Neuron (in vitro differentiated cells): ENCODE measurements at regions not wholly inside any gene's neighbourhood (a gene's known extent, or its start where the extent isn't known, plus 50 kb on each side); places are given as distances from the start of the nearest gene placed in this dataset.

ENCODE experiments used
- H2AFZ ChIP-seq: one replicate; pipeline ENCODE4 v1.6.1; 2013; ENCODE audit warnings: low read depth, mild to moderate bottlenecking, inconsistent platforms, low read length, moderate library complexity
- H3K27me3 ChIP-seq: one replicate; pipeline ENCODE4 v1.6.1; 2013; ENCODE audit warnings: low read length; ENCODE audit not compliant: insufficient read depth
- H3K36me3 ChIP-seq: one replicate; pipeline ENCODE4 v1.6.1; 2013; ENCODE audit warnings: low read length; ENCODE audit not compliant: insufficient read depth
- H3K4me1 ChIP-seq: one replicate; pipeline ENCODE4 v1.6.1; 2013; ENCODE audit warnings: low read length; ENCODE audit not compliant: insufficient read depth
- H3K4me3 ChIP-seq: 2 replicates; pipeline ENCODE4 v1.5.1; 2013; ENCODE audit warnings: mild to moderate bottlenecking, low read length, moderate library complexity
- H3K9me3 ChIP-seq: one replicate; pipeline ENCODE4 v1.6.1; 2013; ENCODE audit warnings: low read length

DNA sequence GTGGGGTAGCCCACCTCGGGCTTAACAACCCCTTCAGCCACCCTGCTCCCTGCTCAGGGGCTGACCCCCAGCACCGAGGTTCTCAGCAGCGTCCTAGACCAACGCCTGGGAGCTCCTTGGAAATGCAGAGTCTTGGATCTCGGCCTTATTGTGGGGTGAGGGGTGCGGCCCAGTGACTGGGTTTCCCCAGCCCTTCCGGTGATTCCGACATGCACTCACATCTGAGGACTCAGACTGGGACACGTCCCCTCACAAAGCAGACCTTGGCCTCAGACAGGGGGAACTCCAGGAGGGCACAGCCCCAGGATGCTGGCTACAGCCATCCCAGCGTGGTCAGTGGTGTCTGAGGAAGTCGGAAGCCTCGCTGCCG is 117.7 kb downstream of the RFLNA start:
- Histone ChIP-seq H2AFZ (no peak overlapping the region), H3K27me3 (no peaks in the 10 kb centered on the region), H3K4me3 (no peak overlapping the region), H3K9me3 (peaks cover 3% of the 10 kb centered on the region), H3K36me3 (peaks cover 5% of the 10 kb centered on the region), H3K4me1 (no peaks in the 10 kb centered on the region)

DNA sequence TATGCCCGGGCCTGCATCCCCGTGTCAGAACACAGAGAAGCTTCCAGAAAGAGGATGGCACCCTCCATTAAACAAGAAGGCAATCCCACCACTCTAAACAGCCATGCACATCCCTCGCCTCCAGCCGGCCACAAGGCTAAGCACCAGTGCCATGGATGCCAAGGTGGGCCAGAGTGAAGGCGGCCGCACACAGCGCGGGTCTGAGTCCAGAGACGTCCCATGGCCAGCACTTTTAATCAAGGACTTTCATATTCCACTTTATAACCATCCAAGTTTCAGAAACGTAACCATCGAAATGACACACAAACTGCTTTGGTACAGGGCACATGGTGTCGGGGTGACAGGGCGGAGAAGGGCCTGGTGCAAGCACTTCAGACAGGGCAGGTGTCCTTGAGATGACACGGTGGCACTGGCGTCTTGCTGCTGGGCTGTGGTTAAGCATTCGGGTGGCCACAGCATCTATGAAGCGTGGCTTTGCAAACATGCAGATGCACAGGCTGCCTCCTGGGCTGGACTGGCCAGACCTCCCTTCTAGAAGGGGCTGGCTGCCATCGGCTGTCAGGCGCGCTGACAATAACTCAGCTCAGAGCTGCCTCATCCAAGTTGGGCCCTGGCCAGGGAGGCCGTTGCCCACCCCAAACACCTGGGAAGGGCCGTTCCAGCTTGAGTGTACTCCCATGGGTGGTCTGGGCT is 117.2 kb downstream of the RFLNA start:
- Histone ChIP-seq H3K36me3 (peaks cover 3% of the 10 kb centered on the region), H3K4me3 (no peak overlapping the region), H2AFZ (no peak overlapping the region), H3K9me3 (peaks cover 3% of the 10 kb centered on the region), H3K4me1 (no peaks in the 10 kb centered on the region), H3K27me3 (no peaks in the 10 kb centered on the region)

DNA sequence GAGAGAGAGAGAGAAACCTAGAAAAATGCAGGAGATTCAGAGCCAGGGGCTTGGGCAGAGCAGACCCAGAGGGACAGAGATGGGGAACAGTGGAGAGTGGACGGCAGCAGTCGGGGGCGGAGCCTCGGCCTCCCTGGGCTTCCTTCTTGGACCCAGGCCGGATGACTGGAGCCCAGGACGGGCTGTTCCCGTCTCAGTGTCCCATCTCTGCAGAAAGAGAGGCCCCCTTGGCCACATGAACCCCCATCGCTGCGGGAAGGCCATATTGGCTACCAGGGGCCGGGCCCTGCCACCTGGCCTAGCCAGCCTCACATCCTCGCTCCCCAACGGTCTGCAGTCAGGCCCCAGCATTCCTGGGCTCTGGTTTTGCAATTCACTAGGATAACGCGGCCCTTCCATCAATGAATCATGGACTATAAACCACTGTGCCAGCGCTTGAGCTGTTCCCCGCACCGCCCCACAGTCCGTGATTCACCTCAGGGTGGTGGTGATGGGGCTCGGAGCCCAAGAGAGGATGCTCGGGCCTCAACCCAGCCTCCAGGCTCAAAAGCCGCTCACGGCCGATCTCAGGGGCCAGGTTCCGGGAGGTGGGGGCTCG is 116.5 kb downstream of the RFLNA start:
- Histone ChIP-seq H3K4me1 (no peaks in the 10 kb centered on the region), H3K27me3 (no peaks in the 10 kb centered on the region), H3K4me3 (no peak overlapping the region), H3K9me3 (no peaks in the 10 kb centered on the region), H2AFZ (no peak overlapping the region), H3K36me3 (no peaks in the 10 kb centered on the region)

DNA sequence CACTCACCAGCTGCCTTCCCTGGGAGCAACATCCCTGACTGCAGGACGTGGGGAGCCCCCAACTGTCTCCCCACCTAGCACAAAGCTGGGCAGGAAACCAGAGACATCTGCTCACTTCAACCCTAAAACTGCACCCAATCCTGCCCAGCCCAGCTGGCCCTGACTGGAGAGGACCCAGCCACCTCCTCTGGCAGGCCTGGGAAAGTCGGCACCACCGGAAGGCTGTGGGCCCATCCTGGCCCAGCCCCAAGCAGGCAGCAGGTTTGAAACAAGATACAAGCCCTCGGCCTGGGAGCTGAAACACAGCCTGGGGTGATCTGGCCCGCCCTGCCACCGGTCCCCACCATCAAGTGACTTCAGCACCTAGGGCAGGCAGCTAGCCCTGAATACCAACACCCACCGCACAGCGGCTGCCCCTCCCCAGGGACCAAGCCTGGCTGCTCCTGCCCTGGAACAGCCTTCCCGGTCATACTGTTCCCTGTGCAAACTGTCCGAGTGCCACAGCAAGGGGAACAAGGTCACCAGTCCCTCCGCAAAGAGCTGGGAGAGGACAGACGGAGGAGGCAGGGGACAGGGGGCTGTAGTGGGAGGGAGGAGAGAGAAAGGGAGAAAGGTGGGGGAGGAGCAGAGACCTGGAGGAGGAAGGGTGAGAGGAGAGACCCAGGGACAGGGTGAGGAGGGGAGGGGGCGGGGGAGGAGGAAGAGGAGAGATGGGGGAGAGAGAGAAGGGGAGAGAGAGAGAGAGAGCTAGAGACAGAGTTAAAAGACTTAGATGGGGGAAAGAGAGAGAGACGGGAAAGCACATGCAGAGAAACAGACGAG is 115.7 kb downstream of the RFLNA start:
- Histone ChIP-seq H3K9me3 (no peaks in the 10 kb centered on the region), H3K4me1 (no peaks in the 10 kb centered on the region), H3K36me3 (no peaks in the 10 kb centered on the region), H3K27me3 (no peaks in the 10 kb centered on the region), H3K4me3 (no peak overlapping the region), H2AFZ (no peak overlapping the region)

DNA sequence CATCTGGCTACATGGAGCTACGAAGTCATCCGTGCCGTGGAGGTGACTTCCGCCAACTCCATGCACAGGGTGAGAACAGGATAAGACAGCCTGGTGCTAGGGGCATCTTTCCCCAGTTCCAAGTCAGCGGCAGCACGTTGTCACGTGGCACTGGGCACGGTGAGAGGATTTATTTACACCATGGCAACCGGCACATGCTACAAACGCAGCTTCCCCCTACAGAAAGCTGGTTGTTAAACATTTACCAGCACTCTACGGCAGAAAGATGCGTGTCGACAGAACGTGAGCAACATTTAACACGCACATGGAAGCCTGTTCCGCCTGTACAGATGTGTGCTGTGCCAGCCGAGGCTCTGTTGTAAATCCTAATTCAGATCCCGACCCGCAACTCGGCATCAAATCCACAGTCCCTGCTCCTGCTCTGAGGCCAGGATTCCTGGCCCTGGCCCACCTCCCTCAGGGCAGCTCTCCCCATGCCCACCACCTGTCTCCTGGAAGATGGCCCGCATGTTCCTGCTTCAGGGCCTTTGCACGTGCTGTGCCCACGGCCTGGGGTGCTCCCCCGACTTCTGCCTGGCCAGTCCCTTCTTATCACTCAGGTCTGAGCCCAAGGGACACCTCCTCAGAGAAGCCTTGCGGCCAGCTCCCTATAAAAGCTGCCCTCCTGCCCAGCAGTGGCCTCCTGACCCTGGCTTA is 114.1 kb downstream of the RFLNA start:
- Histone ChIP-seq H3K36me3 (no peaks in the 10 kb centered on the region), H3K4me1 (no peaks in the 10 kb centered on the region), H3K27me3 (no peaks in the 10 kb centered on the region), H3K9me3 (no peaks in the 10 kb centered on the region), H3K4me3 (no peak overlapping the region), H2AFZ (no peak overlapping the region)

DNA sequence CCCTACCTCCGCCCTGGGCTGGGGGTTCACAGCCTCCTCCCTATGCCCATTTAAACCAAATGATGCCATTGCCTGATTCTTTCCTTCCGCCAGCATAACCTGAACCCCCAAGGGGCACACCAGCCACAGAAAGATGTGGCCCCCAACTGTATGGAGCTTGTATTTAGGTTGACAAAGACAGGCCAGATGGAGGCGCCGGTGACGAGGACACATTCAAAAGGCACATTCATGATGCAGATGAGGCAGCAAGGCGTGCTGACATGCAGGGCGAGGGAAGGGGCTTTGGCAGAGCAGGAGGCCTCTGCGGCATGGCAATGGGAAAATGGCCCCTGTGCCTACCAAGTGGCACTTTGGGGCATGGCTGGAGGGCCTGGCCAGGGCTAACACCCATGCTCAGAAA is 112.2 kb downstream of the RFLNA start:
- Histone ChIP-seq H2AFZ (no peak overlapping the region), H3K4me3 (no peak overlapping the region), H3K27me3 (no peaks in the 10 kb centered on the region), H3K9me3 (no peaks in the 10 kb centered on the region), H3K4me1 (no peaks in the 10 kb centered on the region), H3K36me3 (no peaks in the 10 kb centered on the region)

DNA sequence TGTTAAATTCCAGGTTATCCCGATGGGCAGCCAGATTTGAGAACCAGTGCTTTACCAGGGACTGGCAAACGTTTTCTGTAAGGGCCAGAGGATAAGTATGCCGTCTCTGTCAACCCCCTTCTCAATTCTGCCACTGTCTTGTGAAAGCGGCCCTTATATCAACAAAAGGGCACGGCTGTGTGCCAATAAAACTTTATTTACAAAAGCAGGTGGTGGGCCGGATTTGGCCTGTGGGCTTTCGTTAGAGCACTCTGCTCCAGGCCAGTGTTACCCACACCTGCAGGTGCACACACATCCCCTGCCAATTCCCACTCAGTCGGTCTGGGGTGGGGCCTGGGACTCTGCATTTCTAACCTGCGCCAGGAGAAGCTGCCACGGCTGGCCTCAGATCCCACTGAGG is 111.2 kb downstream of the RFLNA start:
- Histone ChIP-seq H3K4me1 (no peaks in the 10 kb centered on the region), H3K27me3 (no peaks in the 10 kb centered on the region), H2AFZ (no peak overlapping the region), H3K36me3 (peaks cover 4% of the 10 kb centered on the region), H3K9me3 (no peaks in the 10 kb centered on the region), H3K4me3 (no peak overlapping the region)

DNA sequence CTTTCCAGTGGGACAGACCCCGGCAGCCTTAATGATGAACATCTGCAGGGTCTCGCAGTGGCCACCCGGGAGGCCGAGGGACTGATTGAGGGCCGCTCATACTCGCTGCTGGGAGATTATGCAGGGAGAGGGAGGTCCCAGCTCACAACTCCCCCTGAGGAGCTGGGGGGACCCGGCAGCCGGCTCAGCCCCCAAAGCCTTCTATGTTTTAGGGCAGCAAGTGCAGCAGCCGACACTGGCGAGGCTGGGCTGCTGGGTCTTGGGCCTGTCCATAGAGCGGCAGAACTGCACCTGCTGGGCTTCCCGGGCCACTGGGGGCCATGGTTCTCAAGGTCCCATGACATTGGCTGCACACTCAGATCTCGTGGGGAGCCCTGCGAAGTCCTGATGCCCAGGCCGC is 110.7 kb downstream of the RFLNA start:
- Histone ChIP-seq H3K4me1 (no peaks in the 10 kb centered on the region), H3K36me3 (peaks cover 5% of the 10 kb centered on the region), H2AFZ (no peak overlapping the region), H3K4me3 (no peak overlapping the region), H3K9me3 (no peaks in the 10 kb centered on the region), H3K27me3 (no peaks in the 10 kb centered on the region)

DNA sequence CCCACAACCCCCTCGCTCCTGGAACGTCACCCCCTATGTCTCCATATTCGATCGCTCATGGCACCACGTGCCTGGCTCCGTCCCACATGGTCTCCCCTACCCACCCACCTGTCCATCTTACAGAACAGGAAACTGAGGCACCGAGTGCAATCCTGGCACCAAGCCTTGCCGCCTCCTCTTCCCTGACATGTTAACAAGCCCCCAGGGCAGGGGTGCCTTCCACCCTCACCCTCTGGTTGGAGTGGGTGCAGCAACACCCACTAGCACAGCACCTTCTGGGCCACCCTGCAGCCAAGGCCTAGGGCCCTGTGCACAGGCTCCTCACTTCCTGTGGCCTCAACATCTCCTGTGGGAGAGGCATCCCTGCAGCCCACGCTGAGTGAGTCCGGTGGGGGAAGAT is 110.3 kb downstream of the RFLNA start:
- Histone ChIP-seq H3K36me3 (peaks cover 9% of the 10 kb centered on the region), H3K9me3 (no peaks in the 10 kb centered on the region), H3K4me1 (no peaks in the 10 kb centered on the region), H3K4me3 (no peak overlapping the region), H2AFZ (no peak overlapping the region), H3K27me3 (no peaks in the 10 kb centered on the region)

DNA sequence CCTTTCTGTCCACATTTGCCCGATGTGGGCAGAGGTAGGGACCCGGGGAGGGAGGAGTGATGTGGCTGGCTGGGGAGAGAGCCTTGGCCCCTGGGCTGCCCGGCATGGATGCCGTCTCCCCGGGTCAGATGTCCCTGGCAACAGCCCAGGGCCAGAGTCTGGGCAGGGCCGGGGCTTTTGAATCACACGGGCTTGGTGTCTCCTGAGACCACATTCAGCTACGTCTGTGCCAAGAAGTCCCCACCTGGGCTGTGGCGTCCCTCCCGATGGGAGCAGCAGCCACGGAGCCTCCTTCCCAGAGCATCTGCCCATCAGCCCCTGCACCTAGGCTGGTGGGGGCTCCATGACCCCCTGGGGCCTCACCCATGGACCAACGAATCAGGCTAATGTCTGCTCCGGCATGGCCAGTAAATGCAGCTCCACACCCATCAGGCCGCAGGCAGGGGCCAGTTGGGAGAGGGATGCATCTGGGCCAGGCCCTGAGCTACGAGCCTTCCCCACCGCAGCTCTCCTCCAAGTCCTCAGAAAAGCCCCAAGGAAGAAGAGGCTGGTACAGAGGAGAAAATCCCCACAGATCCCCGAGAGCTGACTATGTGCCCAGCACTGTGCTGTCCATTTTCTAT is 109.4 kb downstream of the RFLNA start:
- Histone ChIP-seq H3K4me1 (no peaks in the 10 kb centered on the region), H3K9me3 (no peaks in the 10 kb centered on the region), H3K36me3 (peaks cover 15% of the 10 kb centered on the region), H3K4me3 (no peak overlapping the region), H2AFZ (no peak overlapping the region), H3K27me3 (no peaks in the 10 kb centered on the region)

DNA sequence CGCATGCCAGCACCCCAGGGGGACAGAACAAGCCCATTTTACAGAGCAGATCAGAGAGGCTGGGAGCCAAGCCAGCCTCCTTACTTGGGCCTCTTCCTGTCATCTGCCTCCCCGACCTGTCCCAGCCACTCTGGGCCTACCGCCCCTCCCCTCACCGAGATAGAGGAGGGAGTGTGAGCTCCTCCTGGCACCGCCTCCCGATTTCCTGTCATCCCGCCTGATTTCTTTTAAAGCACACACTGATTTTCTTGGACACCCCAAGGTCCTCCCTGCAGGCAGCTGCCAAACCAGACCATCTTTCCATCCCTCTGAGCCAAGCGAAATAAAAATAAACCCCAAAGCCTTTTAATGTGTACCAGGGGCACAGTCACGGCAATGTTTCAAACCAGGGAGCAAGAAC is 108.4 kb downstream of the RFLNA start:
- H3K9me3 ChIP-seq, result no peaks in the 10 kb centered on the region
- H3K4me3 ChIP-seq, result no peak overlapping the region
- H3K27me3 ChIP-seq, result no peaks in the 10 kb centered on the region
- H2AFZ ChIP-seq, result no peak overlapping the region
- no peaks in the 10 kb centered on the region for H3K4me1 ChIP-seq
- H3K36me3 ChIP-seq, result peaks cover 15% of the 10 kb centered on the region

DNA sequence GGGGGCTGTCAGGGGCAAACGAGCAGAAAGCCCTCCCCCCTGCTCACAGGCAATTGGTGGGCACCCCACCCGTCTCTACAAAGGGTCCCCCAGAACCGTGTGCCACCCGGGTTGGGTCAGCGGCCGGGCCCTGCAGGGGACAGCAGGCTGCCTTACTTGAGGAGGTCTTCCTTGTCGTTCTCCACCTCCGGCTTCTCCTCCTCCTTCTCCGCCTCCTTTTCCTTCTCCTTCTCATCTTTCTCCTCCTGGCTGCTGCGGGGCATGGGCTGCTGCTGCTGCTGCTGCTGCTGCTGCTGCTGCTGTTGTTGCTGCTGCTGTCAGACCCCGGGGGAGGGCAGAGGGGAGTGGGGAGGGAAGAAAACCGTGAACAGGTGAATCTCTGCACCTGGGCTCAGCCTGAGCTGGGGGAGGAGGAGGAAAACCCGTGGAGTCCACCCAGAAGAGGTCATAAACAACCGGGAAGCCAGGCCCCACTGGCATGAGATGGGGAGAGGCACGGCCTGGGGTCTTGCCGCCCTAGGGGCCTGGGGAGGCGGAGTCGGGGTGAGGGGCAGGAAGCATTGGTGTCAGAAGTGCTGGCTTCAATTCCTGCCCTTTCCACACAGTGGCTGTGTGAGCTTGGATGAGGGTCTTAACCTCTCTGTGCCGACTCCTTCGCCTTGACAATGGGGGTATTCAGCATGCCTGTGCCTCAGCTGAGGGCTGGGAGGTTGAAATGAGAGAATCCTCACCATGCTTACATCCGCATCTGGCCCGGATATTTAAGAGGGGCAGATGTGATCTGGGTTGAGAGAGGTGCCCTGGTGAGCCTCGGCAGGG is 107.6 kb downstream of the RFLNA start:
- Histone ChIP-seq H3K36me3 (peaks cover 16% of the 10 kb centered on the region), H3K4me1 (no peaks in the 10 kb centered on the region), H2AFZ (no peak overlapping the region), H3K27me3 (no peaks in the 10 kb centered on the region), H3K9me3 (no peaks in the 10 kb centered on the region), H3K4me3 (no peak overlapping the region)
